GM12878 (cell line): ENCODE measurements at regions not wholly inside any gene's neighbourhood (a gene's known extent, or its start where the extent isn't known, plus 50 kb on each side); places are given as distances from the start of the nearest gene placed in this dataset.

Source experiments
- ATAC-seq: fragments of 200-7000 bp; cut with Tn5 transposase; 3 replicates; pipeline ENCODE4 v1.9.1; 2020; ENCODE audit warnings: mild to moderate bottlenecking, moderate library complexity
- BruUV-seq: library from RNA; stranded (reverse); fragments of 400-500 nt; replicated peaks from 2 replicates; lab custom pipeline; 2021; lab: Mats Ljungman, UMichigan
- CTCF ChIA-PET: fragments of 300-600 bp; sonication (Branson Sonifier 250); formaldehyde crosslinking; extraction: SDS; loops from one replicate; lab custom pipeline; 2021; ENCODE audit warnings: inconsistent platforms; lab: Yijun Ruan, JAX
- POLR2A ChIA-PET: fragments of 350-600 bp; formaldehyde crosslinking; extraction: SDS; loops from one replicate; lab custom pipeline; 2021; ENCODE audit warnings: inconsistent platforms; lab: Charles Lee
- RAD21 ChIA-PET: fragments of 300-600 bp; sonication (Branson Sonifier 250); formaldehyde crosslinking; loops from one replicate; lab custom pipeline; 2023; ENCODE audit warnings: antibody characterized with exemption; ENCODE audit not compliant: unreplicated experiment; lab: Charles Lee
- SMC1A ChIA-PET: fragments of 300-600 bp; sonication (Branson Sonifier 250); formaldehyde crosslinking; loops from one replicate; lab custom pipeline; 2023; ENCODE audit not compliant: unreplicated experiment, uncharacterized antibody; lab: Charles Lee
- DNase-seq: peaks from one replicate; pipeline ENCODE4 v3.0.0-alpha.2; 2011; ENCODE audit warnings: low read depth, low spot score
- FAIRE-seq: peaks from 3 replicates; lab custom pipeline; 2011; peaks lifted over from hg19 to GRCh38; lab: Jason Lieb, UNC
- H2AFZ ChIP-seq: 2 replicates; pipeline ENCODE4 v1.6.0; 2011; ENCODE audit warnings: low read depth, low read length, control low read depth; ENCODE audit not compliant: control insufficient read depth
- H3K27ac ChIP-seq: 2 replicates; pipeline ENCODE4 v1.5.1; 2011; ENCODE audit warnings: control low read depth; ENCODE audit not compliant: control insufficient read depth, insufficient read depth
- H3K27me3 ChIP-seq, 2 experiments: replicated peaks in 1 of 2; 2 replicates each; pipeline versions ENCODE4 v1.6.0 to v1.6.1; 2011; ENCODE audit warnings: low read length in 1 of 2; ENCODE audit not compliant: control insufficient read depth in 2 of 2, insufficient read depth in 2 of 2
- H3K36me3 ChIP-seq, 2 experiments: 2 replicates each; pipeline ENCODE4 v1.5.1; 2011; ENCODE audit warnings: low read length in 1 of 2; ENCODE audit not compliant: control insufficient read depth in 2 of 2, insufficient read depth in 2 of 2
- H3K4me1 ChIP-seq: 2 replicates; pipeline ENCODE4 v1.6.1; 2011; ENCODE audit warnings: mild to moderate bottlenecking, low read length, moderate library complexity, mixed read lengths; ENCODE audit not compliant: control insufficient read depth, insufficient read depth
- H3K4me2 ChIP-seq: 2 replicates; pipeline ENCODE4 v1.6.0; 2011; ENCODE audit warnings: control low read depth; ENCODE audit not compliant: control insufficient read depth, insufficient read depth
- H3K4me3 ChIP-seq: fragments of 200-600 bp; sonication (generic); 2 replicates; pipeline ENCODE4 v1.5.1; 2016
- H3K79me2 ChIP-seq: 2 replicates; pipeline ENCODE4 v1.6.0; 2011; ENCODE audit warnings: low read length; ENCODE audit not compliant: control insufficient read depth, insufficient read depth
- H3K9ac ChIP-seq: 2 replicates; pipeline ENCODE4 v1.8.0; 2011; ENCODE audit warnings: low read length, control low read depth, mixed read lengths; ENCODE audit not compliant: control insufficient read depth, insufficient read depth
- H3K9me3 ChIP-seq: replicated peaks from 3 replicates; pipeline ENCODE4 v1.5.1; 2011; ENCODE audit warnings: mild to moderate bottlenecking, low read length; ENCODE audit not compliant: control insufficient read depth, insufficient read depth
- H4K20me1 ChIP-seq: 2 replicates; pipeline ENCODE4 v1.6.0; 2011; ENCODE audit not compliant: control insufficient read depth, insufficient read depth
- BRCA1 ChIP-seq: IDR thresholded peaks from 2 replicates; pipeline ENCODE4 v1.6.1; 2011; ENCODE audit warnings: low read depth, low read length, improper control_type of control experiment
- CBFB ChIP-seq: IDR thresholded peaks from 2 replicates; pipeline ENCODE4 v1.6.1; 2016; ENCODE audit warnings: antibody characterized with exemption, low read depth
- CUX1 ChIP-seq: IDR thresholded peaks from 2 replicates; pipeline ENCODE4 v1.6.1; 2012; ENCODE audit warnings: improper control_type of control experiment, low read depth, low read length; ENCODE audit not compliant: insufficient replicate concordance
- E2F4 ChIP-seq: IDR thresholded peaks from 2 replicates; pipeline ENCODE4 v1.6.1; 2012; ENCODE audit warnings: low read depth, low read length, improper control_type of control experiment
- FOXM1 ChIP-seq: IDR thresholded peaks from 2 replicates; pipeline ENCODE4 v1.6.1; 2012; ENCODE audit warnings: low read depth, mild to moderate bottlenecking, inconsistent platforms, low read length, moderate library complexity
- JUND ChIP-seq: IDR thresholded peaks from 2 replicates; pipeline ENCODE4 v1.6.1; 2012; ENCODE audit warnings: low read depth, mild to moderate bottlenecking, low read length, improper control_type of control experiment, moderate library complexity
- MYC ChIP-seq: IDR thresholded peaks from 2 replicates; pipeline ENCODE4 v1.6.1; 2011; ENCODE audit warnings: mild to moderate bottlenecking, low read length, moderate library complexity, inconsistent platforms; ENCODE audit not compliant: insufficient read depth, insufficient replicate concordance, insufficient read length, severe bottlenecking
- POLR2A ChIP-seq: IDR thresholded peaks from 2 replicates; pipeline ENCODE4 v1.6.1; 2011; ENCODE audit warnings: low read depth, mild to moderate bottlenecking, low read length
- RELB ChIP-seq: fragments of 450-650 bp; IDR thresholded peaks from 2 replicates; pipeline ENCODE4 v1.6.1; 2017; ENCODE audit warnings: low read depth, mild to moderate bottlenecking, moderate library complexity
- SREBF2 ChIP-seq: IDR thresholded peaks from 2 replicates; pipeline ENCODE4 v1.6.1; 2012; ENCODE audit warnings: mild to moderate bottlenecking, low read length
- WGBS: methylation state at CpG from one replicate; pipeline ENCODE4 v1.1.6; 2016; ENCODE audit warnings: low lambda C conversion rate; ENCODE audit not compliant: insufficient replicate concordance, insufficient coverage; ENCODE audit errors: missing lambda C conversion rate; 5-methylcytosine and 5-hydroxymethylcytosine counted together
- in situ Hi-C: fragments of 300-500 bp; cut with MboI; formaldehyde crosslinking; loops from 9 replicates; pipeline ENCODE4 v1.14.3; 2018; ENCODE audit warnings: mixed read lengths
- intact Hi-C: fragments of 100-400 bp; cut with micrococcal nuclease; formaldehyde crosslinking; loops from one replicate; pipeline ENCODE4 v1.14.2; 2022; ENCODE audit not compliant: unreplicated experiment

GRCh38 chr1:37392051-37392450, 82.3 kb upstream of the ZC3H12A start:
- ATAC-seq (no peak), DNase-seq (no peak), FAIRE-seq (no peak)
- no peak overlapping the region for H3K9ac ChIP-seq
- no peaks in the 10 kb centered on the region for H3K36me3 ChIP-seq
- 12% methylated on average over 5 of the region's 5 CpGs for WGBS
- BruUV-seq = no TSS peak
- TF ChIP-seq POLR2A (no peak), RELB (no peak), BRCA1 (no peak), SREBF2 (no peak), CBFB (no peak), JUND (no peak), E2F4 (no peak), FOXM1 (no peak), MYC (no peak), CUX1 (no peak)
- CTCF ChIA-PET = no interaction called here
- POLR2A ChIA-PET = no interaction called here
- H3K9me3 ChIP-seq = no peaks in the 10 kb centered on the region
- no peak overlapping the region for H2AFZ ChIP-seq
- no peak overlapping the region for H3K27ac ChIP-seq
- in situ Hi-C loops = no loop called here
- H3K4me3 ChIP-seq = no peak overlapping the region
- SMC1A ChIA-PET = no interaction called here
- intact Hi-C loops = no loop called here
- peaks cover 0 to 3% of the 10 kb centered on the region in 2 experiments for H3K27me3 ChIP-seq
- H3K79me2 ChIP-seq = no peaks in the 10 kb centered on the region
- H3K4me1 ChIP-seq = no peaks in the 10 kb centered on the region
- no peaks in the 10 kb centered on the region for H4K20me1 ChIP-seq
- no peak overlapping the region for H3K4me2 ChIP-seq
- RAD21 ChIA-PET = no interaction called here
